ENCODE measurements at regions not wholly inside any gene's neighbourhood (a gene's known extent, or its start where the extent isn't known, plus 50 kb on each side); places are given as distances from the start of the nearest gene placed in this dataset.

GRCh38 chr5:42919600-42919999 is 107.9 kb upstream of the SELENOP start:
- no peak for TF ChIP-seq CTCF (optimal IDR thresholded peaks at IDR 0.05 in 1 of 3, IDR thresholded peaks at IDR 0.05 in 1 of 3, conservative IDR thresholded peaks at IDR 0.05 in 1 of 3; ENCODE audit: extremely low read depth in 1 of 3, insufficient read depth in 2 of 3, low read length in 3 of 3)
- TF ChIP-seq EZH2 (IDR thresholded peaks at IDR 0.05; ENCODE audit: low read length), result no peak

All from keratinocyte (primary cell).